ENCODE measurements at regions not wholly inside any gene's neighbourhood (a gene's known extent, or its start where the extent isn't known, plus 50 kb on each side); places are given as distances from the start of the nearest gene placed in this dataset.
"Not testable (repeated sequence)": the region's sequence is repeated elsewhere in the genome, so short reads cannot be mapped to it uniquely, and the experiment has no call there.

GRCh38 chr5:66405145-66405544, 191.0 kb upstream of the MAST4 start:
- not testable (repeated sequence) for TF ChIP-seq RAD21 (IDR thresholded peaks at IDR 0.05); CTCF (IDR thresholded peaks at IDR 0.05; ENCODE audit: low read depth, low read length, missing input control); ATF3 (IDR thresholded peaks at IDR 0.05); EGR1 (IDR thresholded peaks at IDR 0.05; ENCODE audit: low read depth in 2 of 2); HNF4G (IDR thresholded peaks at IDR 0.05); ZBTB33 (IDR thresholded peaks at IDR 0.05); HNF4A (conservative IDR thresholded peaks at IDR 0.05); RXRA (IDR thresholded peaks at IDR 0.05); REST (IDR thresholded peaks at IDR 0.05); YY1 (IDR thresholded peaks at IDR 0.05); TAF1 (conservative IDR thresholded peaks at IDR 0.05); FOXA1 (IDR thresholded peaks at IDR 0.05); MAX (IDR thresholded peaks at IDR 0.05)

All from liver (tissue), 3 donors.